NB4 (cell line): ENCODE measurements at regions not wholly inside any gene's neighbourhood (a gene's known extent, or its start where the extent isn't known, plus 50 kb on each side); places are given as distances from the start of the nearest gene placed in this dataset.
"Not testable (repeated sequence)": the region's sequence is repeated elsewhere in the genome, so short reads cannot be mapped to it uniquely, and the experiment has no call there.

Source experiments
- MYC ChIP-seq: IDR thresholded peaks from 2 replicates; pipeline ENCODE4 v1.6.1; 2011; ENCODE audit warnings: low read depth, low read length
- TF ChIP-seq, protein P1 (sequence below): IDR thresholded peaks from one replicate; pipeline ENCODE4 v1.5.1; 2012; ENCODE audit warnings: low read depth, low read length

DNA sequence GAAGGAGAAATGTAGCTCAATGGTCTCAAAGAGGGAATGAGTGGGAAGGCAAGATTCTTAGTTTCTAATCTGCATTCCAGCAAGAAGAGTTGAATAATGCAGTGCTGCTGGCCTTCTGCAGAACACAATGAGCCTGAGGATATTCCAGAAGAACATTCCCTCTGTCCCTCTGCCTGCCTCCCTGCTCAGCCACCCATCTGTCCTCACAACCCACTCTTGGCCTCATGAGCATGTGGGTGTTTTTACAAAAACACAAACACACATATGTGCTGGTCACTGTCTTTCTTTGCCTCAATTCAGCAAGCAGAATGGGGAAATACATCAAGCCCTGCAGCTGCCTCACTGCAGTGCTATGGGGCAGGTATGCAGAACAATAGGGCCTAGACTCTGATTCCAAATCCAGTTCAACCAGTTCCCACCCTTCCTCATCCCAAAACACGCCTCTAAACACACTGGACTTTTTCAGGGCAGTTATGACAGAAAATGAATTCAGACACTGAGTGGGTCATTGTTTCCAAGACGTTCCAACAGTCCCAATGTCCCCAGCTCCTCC lies 109.8 kb upstream of the CCT8L2 start:
- TF ChIP-seq, protein P1, sequence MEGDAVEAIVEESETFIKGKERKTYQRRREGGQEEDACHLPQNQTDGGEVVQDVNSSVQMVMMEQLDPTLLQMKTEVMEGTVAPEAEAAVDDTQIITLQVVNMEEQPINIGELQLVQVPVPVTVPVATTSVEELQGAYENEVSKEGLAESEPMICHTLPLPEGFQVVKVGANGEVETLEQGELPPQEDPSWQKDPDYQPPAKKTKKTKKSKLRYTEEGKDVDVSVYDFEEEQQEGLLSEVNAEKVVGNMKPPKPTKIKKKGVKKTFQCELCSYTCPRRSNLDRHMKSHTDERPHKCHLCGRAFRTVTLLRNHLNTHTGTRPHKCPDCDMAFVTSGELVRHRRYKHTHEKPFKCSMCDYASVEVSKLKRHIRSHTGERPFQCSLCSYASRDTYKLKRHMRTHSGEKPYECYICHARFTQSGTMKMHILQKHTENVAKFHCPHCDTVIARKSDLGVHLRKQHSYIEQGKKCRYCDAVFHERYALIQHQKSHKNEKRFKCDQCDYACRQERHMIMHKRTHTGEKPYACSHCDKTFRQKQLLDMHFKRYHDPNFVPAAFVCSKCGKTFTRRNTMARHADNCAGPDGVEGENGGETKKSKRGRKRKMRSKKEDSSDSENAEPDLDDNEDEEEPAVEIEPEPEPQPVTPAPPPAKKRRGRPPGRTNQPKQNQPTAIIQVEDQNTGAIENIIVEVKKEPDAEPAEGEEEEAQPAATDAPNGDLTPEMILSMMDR: not testable (repeated sequence)
- not testable (repeated sequence) for TF ChIP-seq MYC
